SK-N-SH (cell line): ENCODE measurements at regions not wholly inside any gene's neighbourhood (a gene's known extent, or its start where the extent isn't known, plus 50 kb on each side); places are given as distances from the start of the nearest gene placed in this dataset.

Experiments used
- CTCF ChIA-PET: fragments of 300-600, 350-600 bp; formaldehyde crosslinking; extraction: SDS; loops from one replicate; lab custom pipeline; 2021; lab: Yijun Ruan, JAX
- POLR2A ChIA-PET: fragments of 350-600 bp; sonication (Branson Sonifier 250); formaldehyde crosslinking; extraction: SDS; loops from one replicate; lab custom pipeline; 2020; ENCODE audit warnings: antibody characterized with exemption, inconsistent platforms; lab: Yijun Ruan, JAX
- DNase-seq: peaks from one replicate; pipeline ENCODE4 v3.0.0; 2012
- H2AFZ ChIP-seq: fragments of 200-600 bp; sonication (generic); 2 replicates; pipeline ENCODE4 v1.8.1; 2016; ENCODE audit warnings: antibody characterized with exemption, mild to moderate bottlenecking, low read depth
- H3F3A ChIP-seq: fragments of 200-600 bp; sonication (generic); replicated peaks from 2 replicates; pipeline ENCODE3; 2016; ENCODE audit warnings: antibody characterized with exemption, mild to moderate bottlenecking; ENCODE audit not compliant: insufficient read depth
- H3K27ac ChIP-seq, 2 experiments: fragments of 200-500 bp in 1 of 2; fragments of 200-600 bp in 1 of 2; sonication (Bioruptor generic) in 1 of 2; sonication (generic), shearing (Covaris generic) in 1 of 2; 2 replicates each; pipeline versions ENCODE4 v1.5.1 to v1.6.1; 2014 to 2016; ENCODE audit warnings: low read depth in 2 of 2, inconsistent platforms in 1 of 2, low read length in 1 of 2, mild to moderate bottlenecking in 1 of 2, mixed read lengths in 1 of 2
- H3K27me3 ChIP-seq: fragments of 200-600 bp; sonication (generic), shearing (Covaris generic); 2 replicates; pipeline ENCODE4 v1.6.1; 2016; ENCODE audit warnings: mixed run types; ENCODE audit not compliant: insufficient read depth
- H3K36me3 ChIP-seq, 2 experiments: fragments of 200-500 bp in 1 of 2; fragments of 200-600 bp in 1 of 2; sonication (Bioruptor generic) in 1 of 2; sonication (generic) in 1 of 2; replicated peaks in 1 of 2; 2 replicates each; pipeline versions ENCODE3 to v1.5.1; 2014 to 2016; ENCODE audit warnings: low read length in 1 of 2, mild to moderate bottlenecking in 1 of 2; ENCODE audit not compliant: insufficient read depth in 2 of 2, control insufficient read depth in 1 of 2
- H3K4me1 ChIP-seq, 2 experiments: fragments of 200-500 bp in 1 of 2; fragments of 200-600 bp in 1 of 2; sonication (Bioruptor generic) in 1 of 2; sonication (generic), shearing (Covaris generic) in 1 of 2; 2 replicates each; pipeline versions ENCODE4 v1.5.1 to v1.6.1; 2014 to 2016; ENCODE audit warnings: low read depth in 1 of 2, low read length in 1 of 2, mixed run types in 1 of 2; ENCODE audit not compliant: insufficient read depth in 2 of 2, control insufficient read depth in 1 of 2
- H3K4me2 ChIP-seq: fragments of 200-600 bp; sonication (generic), shearing (Covaris generic); 2 replicates; pipeline ENCODE4 v1.6.1; 2017; ENCODE audit warnings: mixed run types
- H3K4me3 ChIP-seq, 2 experiments: fragments of 200-500 bp in 1 of 2; fragments of 200-600 bp in 1 of 2; sonication (Bioruptor generic) in 1 of 2; sonication (generic), shearing (Covaris generic) in 1 of 2; 2 replicates each; pipeline versions ENCODE4 v1.5.1 to v1.8.1; 2014 to 2016; ENCODE audit warnings: low read depth in 2 of 2, inconsistent platforms in 1 of 2, low read length in 1 of 2, mild to moderate bottlenecking in 1 of 2, mixed read lengths in 1 of 2, moderate library complexity in 1 of 2
- H3K79me2 ChIP-seq: fragments of 200-600 bp; sonication (generic); 2 replicates; pipeline ENCODE4 v1.8.1; 2017; ENCODE audit warnings: mild to moderate bottlenecking; ENCODE audit not compliant: insufficient read depth
- H3K9ac ChIP-seq: fragments of 200-600 bp; sonication (generic); 2 replicates; pipeline ENCODE4 v1.6.1; 2017; ENCODE audit warnings: mixed run types
- H3K9me2 ChIP-seq: fragments of 200-600 bp; sonication (generic); 2 replicates; pipeline ENCODE4 v1.6.1; 2017; ENCODE audit warnings: mixed run types
- H3K9me3 ChIP-seq: fragments of 200-600 bp; sonication (generic); 2 replicates; pipeline ENCODE4 v1.6.1; 2017; ENCODE audit warnings: mixed run types, mild to moderate bottlenecking, moderate library complexity
- H4K20me1 ChIP-seq: fragments of 200-600 bp; sonication (generic); 2 replicates; pipeline ENCODE4 v1.6.1; 2017; ENCODE audit warnings: mild to moderate bottlenecking, mixed run types; ENCODE audit not compliant: insufficient read depth
- EZH2phosphoT487 ChIP-seq: fragments of 200-600 bp; sonication (generic); IDR thresholded peaks from 2 replicates; pipeline ENCODE4 v1.6.1; 2017; ENCODE audit warnings: low read depth, mixed run types, mild to moderate bottlenecking, antibody characterized with exemption, moderate library complexity, borderline replicate concordance
- FOSL2 ChIP-seq: IDR thresholded peaks from 2 replicates; pipeline ENCODE4 v1.4.0; 2012; ENCODE audit warnings: low read depth, mild to moderate bottlenecking, moderate library complexity, borderline replicate concordance
- FOXJ3 ChIP-seq: sonication (generic); formaldehyde crosslinking; IDR thresholded peaks from 2 replicates; pipeline ENCODE4 v1.5.1; 2020; ENCODE audit warnings: mild to moderate bottlenecking, missing genetic modification reagents
- GABPA ChIP-seq: IDR thresholded peaks from 2 replicates; pipeline ENCODE4 v1.4.0; 2012; ENCODE audit warnings: low read depth, mild to moderate bottlenecking
- GATA2 ChIP-seq: sonication (generic); formaldehyde crosslinking; IDR thresholded peaks from 2 replicates; pipeline ENCODE4 v1.5.0; 2020; ENCODE audit warnings: mild to moderate bottlenecking, missing genetic modification reagents
- MEF2A ChIP-seq: IDR thresholded peaks from 2 replicates; pipeline ENCODE4 v1.4.0; 2012; ENCODE audit warnings: low read depth, borderline replicate concordance
- MXI1 ChIP-seq: IDR thresholded peaks from 2 replicates; pipeline ENCODE4 v1.6.1; 2012; ENCODE audit warnings: mild to moderate bottlenecking, low read depth, low read length, improper control_type of control experiment
- POLR2AphosphoS5 ChIP-seq: IDR thresholded peaks from 2 replicates; pipeline ENCODE4 v1.6.1; 2012; ENCODE audit warnings: low read depth, low read length
- RAD21 ChIP-seq: IDR thresholded peaks from 2 replicates; pipeline ENCODE4 v1.6.1; 2012; ENCODE audit warnings: mild to moderate bottlenecking, low read length
- RCOR1 ChIP-seq: fragments of 150-350 bp; IDR thresholded peaks from 2 replicates; pipeline ENCODE4 v1.6.1; 2017; ENCODE audit warnings: antibody characterized with exemption, low read length
- RFX5 ChIP-seq: IDR thresholded peaks from 2 replicates; pipeline ENCODE4 v1.6.1; 2012; ENCODE audit warnings: mild to moderate bottlenecking, improper control_type of control experiment, low read length
- RXRA ChIP-seq: IDR thresholded peaks from 2 replicates; pipeline ENCODE4 v1.4.0; 2012; ENCODE audit warnings: low read depth, mild to moderate bottlenecking, borderline replicate concordance
- SIN3A ChIP-seq: IDR thresholded peaks from 2 replicates; pipeline ENCODE4 v1.6.1; 2012; ENCODE audit warnings: low read depth, mild to moderate bottlenecking, low read length, moderate library complexity, borderline replicate concordance
- SMC3 ChIP-seq: IDR thresholded peaks from 2 replicates; pipeline ENCODE4 v1.6.1; 2012; ENCODE audit warnings: low read depth, low read length, improper control_type of control experiment
- TAF1 ChIP-seq: IDR thresholded peaks from 2 replicates; pipeline ENCODE4 v1.6.1; 2012; ENCODE audit warnings: low read depth, mild to moderate bottlenecking, low read length, moderate library complexity, borderline replicate concordance
- YY1 ChIP-seq: IDR thresholded peaks from 2 replicates; pipeline ENCODE4 v1.4.0; 2012; ENCODE audit warnings: low read depth, mild to moderate bottlenecking
- WGBS: methylation state at CpG from one replicate; pipeline ENCODE4 v1.1.6; 2017; ENCODE audit warnings: low lambda C conversion rate; 5-methylcytosine and 5-hydroxymethylcytosine counted together
- TF ChIP-seq, protein P1 (sequence below): fragments of 150-350 bp; IDR thresholded peaks from 2 replicates; pipeline ENCODE4 v1.6.1; 2017; ENCODE audit warnings: antibody characterized with exemption, low read length, low read depth, borderline replicate concordance
- TF ChIP-seq, protein P2 (sequence below): IDR thresholded peaks from 2 replicates; pipeline ENCODE4 v1.4.0; 2012; ENCODE audit warnings: low read depth
- TF ChIP-seq, protein P3 (sequence below): fragments of 150-350 bp; IDR thresholded peaks from 2 replicates; pipeline ENCODE4 v1.6.1; 2016; ENCODE audit warnings: mild to moderate bottlenecking, low read depth, low read length
- TF ChIP-seq, protein P4 (sequence below): IDR thresholded peaks from 2 replicates; pipeline ENCODE4 v1.4.0; 2012; ENCODE audit warnings: low read depth, borderline replicate concordance

DNA sequence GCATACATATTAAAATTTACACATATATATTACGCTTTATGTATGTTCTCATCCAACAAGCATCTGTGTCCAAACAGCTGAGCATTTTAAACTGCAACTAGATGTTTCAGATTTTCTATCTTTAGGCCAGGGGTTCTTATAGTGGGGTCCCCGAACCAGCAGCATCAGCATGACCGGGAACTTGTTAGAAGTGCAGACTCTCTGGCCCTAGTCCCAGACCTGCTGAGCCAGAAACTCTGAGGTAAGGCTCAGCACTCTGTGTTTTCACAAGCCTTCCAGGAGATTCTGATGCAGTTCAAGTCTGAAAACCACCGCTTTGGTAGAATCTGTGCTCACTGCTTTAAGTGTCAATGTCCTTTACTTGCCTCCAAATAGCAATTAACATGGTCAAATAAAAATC is 266.2 kb upstream of the CASK start:
- H3K9me3 ChIP-seq, result no peaks in the 10 kb centered on the region
- no peaks in the 10 kb centered on the region for H3K36me3 ChIP-seq
- POLR2A ChIA-PET, result no interaction called here
- H4K20me1 ChIP-seq, result no peaks in the 10 kb centered on the region
- CTCF ChIA-PET, result no interaction called here
- TF ChIP-seq GABPA (no peak), RCOR1 (no peak), RXRA (no peak), FOSL2 (no peak), RFX5 (no peak), SMC3 (no peak), TAF1 (no peak), MEF2A (no peak), GATA2 (no peak), POLR2AphosphoS5 (no peak), MXI1 (no peak), FOXJ3 (CRISPR knock-in tag) (no peak), EZH2phosphoT487 (no peak), YY1 (no peak), SIN3A (no peak), RAD21 (no peak)
- TF ChIP-seq, protein P1, sequence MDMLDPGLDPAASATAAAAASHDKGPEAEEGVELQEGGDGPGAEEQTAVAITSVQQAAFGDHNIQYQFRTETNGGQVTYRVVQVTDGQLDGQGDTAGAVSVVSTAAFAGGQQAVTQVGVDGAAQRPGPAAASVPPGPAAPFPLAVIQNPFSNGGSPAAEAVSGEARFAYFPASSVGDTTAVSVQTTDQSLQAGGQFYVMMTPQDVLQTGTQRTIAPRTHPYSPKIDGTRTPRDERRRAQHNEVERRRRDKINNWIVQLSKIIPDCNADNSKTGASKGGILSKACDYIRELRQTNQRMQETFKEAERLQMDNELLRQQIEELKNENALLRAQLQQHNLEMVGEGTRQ, result no peak
- TF ChIP-seq, protein P2, sequence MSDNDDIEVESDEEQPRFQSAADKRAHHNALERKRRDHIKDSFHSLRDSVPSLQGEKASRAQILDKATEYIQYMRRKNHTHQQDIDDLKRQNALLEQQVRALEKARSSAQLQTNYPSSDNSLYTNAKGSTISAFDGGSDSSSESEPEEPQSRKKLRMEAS, result no peak
- TF ChIP-seq, protein P3, sequence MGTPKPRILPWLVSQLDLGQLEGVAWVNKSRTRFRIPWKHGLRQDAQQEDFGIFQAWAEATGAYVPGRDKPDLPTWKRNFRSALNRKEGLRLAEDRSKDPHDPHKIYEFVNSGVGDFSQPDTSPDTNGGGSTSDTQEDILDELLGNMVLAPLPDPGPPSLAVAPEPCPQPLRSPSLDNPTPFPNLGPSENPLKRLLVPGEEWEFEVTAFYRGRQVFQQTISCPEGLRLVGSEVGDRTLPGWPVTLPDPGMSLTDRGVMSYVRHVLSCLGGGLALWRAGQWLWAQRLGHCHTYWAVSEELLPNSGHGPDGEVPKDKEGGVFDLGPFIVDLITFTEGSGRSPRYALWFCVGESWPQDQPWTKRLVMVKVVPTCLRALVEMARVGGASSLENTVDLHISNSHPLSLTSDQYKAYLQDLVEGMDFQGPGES, result no peak
- TF ChIP-seq, protein P4, sequence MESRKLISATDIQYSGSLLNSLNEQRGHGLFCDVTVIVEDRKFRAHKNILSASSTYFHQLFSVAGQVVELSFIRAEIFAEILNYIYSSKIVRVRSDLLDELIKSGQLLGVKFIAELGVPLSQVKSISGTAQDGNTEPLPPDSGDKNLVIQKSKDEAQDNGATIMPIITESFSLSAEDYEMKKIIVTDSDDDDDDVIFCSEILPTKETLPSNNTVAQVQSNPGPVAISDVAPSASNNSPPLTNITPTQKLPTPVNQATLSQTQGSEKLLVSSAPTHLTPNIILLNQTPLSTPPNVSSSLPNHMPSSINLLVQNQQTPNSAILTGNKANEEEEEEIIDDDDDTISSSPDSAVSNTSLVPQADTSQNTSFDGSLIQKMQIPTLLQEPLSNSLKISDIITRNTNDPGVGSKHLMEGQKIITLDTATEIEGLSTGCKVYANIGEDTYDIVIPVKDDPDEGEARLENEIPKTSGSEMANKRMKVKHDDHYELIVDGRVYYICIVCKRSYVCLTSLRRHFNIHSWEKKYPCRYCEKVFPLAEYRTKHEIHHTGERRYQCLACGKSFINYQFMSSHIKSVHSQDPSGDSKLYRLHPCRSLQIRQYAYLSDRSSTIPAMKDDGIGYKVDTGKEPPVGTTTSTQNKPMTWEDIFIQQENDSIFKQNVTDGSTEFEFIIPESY, result no peak
- H3K79me2 ChIP-seq, result no peaks in the 10 kb centered on the region
- no peak overlapping the region for H3K4me3 ChIP-seq
- no peak overlapping the region for H3K4me2 ChIP-seq
- H2AFZ ChIP-seq, result no peak overlapping the region
- no peaks in the 10 kb centered on the region for H3K27me3 ChIP-seq
- H3K4me1 ChIP-seq, result no peaks in the 10 kb centered on the region
- no peak for DNase-seq
- H3K27ac ChIP-seq, result no peak overlapping the region
- no peaks in the 10 kb centered on the region for H3K9me2 ChIP-seq
- WGBS, result 12% methylated on average over 4 of the region's 4 CpGs
- H3K9ac ChIP-seq, result no peak overlapping the region
- H3F3A ChIP-seq, result no peaks in the 10 kb centered on the region
